ENCODE measurements at regions not wholly inside any gene's neighbourhood (a gene's known extent, or its start where the extent isn't known, plus 50 kb on each side); places are given as distances from the start of the nearest gene placed in this dataset.
"Not testable (repeated sequence)": the region's sequence is repeated elsewhere in the genome, so short reads cannot be mapped to it uniquely, and the experiment has no call there.

DNA sequence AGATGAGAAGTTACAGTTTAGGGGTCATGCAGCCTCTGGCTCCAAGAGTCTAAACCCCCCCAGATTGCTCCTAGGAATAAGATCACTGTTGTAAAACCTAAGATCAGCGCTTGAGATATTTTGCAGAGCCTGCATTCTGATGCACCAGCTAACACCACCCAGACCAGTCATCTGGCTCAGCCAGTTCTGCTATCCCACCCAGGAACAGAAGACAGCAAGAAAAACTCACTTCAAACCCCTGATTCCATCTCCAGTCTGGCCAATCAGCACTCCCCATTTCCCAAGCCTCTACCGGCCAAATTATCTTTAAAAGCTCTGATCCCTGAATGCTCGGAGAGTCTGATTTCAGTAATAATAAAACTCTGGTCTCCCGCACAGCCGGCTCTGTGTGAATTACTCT is 158.6 kb downstream of the ZNF664 start:
- no peak for FAIRE-seq

- no peak for FAIRE-seq
Observed at GRCh38 chr12:124132530-124132929, 159.5 kb downstream of the ZNF664 start.

- no peak for FAIRE-seq
Observed at GRCh38 chr12:124136796-124137195, 158.1 kb upstream of the RFLNA start.

GRCh38 chr12:124140944-124141486 is 153.9 kb upstream of the RFLNA start:
- no peak for FAIRE-seq

GRCh38 chr12:124141611-124142010 is 153.3 kb upstream of the RFLNA start:
- FAIRE-seq = not testable (repeated sequence)

DNA sequence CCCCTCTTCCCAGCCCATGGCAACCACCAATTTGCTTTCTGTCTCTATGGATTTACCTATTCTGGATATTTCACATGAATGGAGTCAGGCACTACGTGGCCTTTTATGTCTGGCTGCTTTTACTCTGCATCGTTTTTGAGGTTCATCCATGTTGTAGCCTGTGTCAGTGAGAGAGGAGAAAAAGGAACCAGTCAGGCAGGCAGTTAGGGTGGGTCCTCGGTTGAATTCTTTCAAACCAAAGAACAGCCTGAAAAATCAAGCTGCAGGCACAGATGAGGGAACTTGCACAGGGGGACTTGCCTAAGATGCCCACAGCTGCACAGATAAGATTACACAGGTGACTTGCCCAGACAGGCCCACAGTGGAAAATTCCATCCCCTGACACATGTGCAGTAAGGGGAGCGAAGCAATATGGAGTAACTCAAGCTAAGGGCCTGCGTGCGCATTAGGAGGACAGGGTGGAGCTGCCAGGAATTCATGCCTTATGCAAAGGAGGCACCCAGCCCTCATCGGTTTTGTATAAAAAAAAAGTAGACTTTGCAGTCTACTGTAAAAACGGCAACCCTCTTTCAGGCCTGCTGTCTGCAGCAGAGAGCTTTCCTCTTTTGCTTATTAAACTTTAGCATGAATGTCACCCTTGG is 152.4 kb upstream of the RFLNA start:
- FAIRE-seq = no peak

DNA sequence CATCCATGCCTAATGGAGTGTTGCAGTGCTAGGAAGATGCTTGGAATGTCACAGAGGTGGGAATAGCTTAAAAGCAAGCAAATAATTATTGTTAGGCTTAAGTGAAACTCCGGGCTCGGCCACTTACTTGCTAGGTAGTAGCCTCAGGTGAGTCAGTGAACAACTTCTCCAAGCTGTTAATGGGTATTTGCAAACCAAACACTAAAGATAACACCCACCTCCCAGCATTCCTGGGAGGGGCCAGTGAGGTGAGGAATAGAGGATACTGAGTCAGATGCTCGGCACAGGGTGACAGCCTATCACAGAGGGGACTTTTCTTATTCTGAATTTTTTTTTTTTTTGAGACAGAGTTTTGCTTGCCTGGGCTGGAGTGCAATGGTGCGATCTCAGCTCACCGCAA is 151.2 kb upstream of the RFLNA start:
- FAIRE-seq = no peak

- no peak for FAIRE-seq
Observed at GRCh38 chr12:124144531-124145194, 150.2 kb upstream of the RFLNA start.

DNA sequence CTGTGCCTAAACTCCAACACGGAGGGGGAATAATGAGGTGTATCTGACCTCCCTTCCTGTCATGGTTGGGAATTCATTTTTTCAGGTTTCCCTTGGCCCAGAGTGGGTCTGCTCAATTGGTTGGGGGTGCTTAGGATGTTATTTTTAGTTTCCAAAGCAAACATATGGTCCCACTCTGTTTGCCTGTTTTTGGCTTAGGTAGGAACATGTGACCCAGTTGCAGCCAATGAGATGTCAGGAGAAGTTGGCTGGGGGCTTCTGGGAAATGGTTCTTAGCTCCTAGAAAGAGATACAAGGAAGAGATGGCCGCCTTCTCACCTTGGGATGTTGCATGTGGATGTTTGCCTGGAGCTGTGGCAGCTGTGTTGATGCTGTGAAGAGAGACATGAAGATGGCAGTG is 147.9 kb upstream of the RFLNA start:
- no peak for FAIRE-seq

DNA sequence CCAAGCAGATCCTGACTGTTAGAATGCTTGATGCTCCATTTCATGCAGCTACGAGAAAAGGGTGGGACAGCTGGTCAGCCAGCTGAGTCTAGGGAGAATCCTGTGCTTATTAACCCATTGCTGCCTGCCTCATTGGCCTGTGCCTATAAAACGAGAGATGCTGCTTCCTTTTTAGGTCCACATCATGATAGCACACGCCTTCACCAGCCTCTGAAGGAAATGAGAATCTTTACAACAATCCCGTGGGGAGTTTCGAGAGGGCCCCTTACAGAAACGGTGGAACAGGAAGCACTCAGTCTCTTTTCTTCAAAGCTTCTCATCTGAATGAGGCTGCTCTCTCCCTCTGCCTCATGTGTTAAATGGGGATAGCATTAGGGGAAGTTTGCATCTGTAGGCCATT is 147.3 kb upstream of the RFLNA start:
- FAIRE-seq = no peak

GRCh38 chr12:124148481-124149273 is 146.2 kb upstream of the RFLNA start:
- no peak for FAIRE-seq

DNA sequence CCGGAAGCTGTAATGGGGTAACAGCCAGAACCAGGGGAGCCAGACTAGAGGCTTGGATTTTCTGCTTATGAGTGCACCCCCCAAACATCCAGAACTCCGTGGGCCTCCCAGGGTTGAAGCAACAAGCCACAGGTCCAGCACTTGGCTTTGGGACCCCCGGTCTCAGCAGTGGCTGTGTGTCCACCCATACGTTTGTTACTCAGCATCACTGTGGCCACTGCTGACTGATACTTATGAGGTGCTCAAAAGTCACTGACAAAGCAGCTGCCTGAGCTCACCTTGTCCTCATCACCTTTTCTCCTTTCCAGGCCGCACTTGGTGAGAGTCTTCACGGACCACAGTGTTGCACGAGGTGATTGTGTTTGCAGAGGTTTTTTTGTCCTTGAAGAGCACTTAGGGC is 145.6 kb upstream of the RFLNA start:
- no peak for FAIRE-seq

DNA sequence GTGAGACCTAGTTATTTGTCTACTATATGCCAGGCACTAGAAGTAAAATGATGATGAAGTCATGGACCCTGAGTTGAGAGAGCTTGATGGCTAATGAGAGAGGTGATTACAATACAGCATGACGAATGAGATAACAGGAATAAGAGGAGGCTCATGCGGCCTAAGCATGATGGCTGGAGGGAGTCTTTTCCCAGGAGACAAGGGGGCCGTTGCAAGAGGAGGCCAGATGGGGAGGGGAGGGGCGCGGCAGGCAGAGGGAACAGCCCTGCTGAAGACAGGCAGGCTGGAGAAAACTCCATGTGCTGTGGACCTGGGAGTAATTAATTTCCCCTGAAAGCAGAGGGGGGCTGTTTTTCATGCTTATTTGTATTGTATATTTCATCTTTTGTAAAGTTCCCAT is 144.7 kb upstream of the RFLNA start:
- no peak for FAIRE-seq

DNA sequence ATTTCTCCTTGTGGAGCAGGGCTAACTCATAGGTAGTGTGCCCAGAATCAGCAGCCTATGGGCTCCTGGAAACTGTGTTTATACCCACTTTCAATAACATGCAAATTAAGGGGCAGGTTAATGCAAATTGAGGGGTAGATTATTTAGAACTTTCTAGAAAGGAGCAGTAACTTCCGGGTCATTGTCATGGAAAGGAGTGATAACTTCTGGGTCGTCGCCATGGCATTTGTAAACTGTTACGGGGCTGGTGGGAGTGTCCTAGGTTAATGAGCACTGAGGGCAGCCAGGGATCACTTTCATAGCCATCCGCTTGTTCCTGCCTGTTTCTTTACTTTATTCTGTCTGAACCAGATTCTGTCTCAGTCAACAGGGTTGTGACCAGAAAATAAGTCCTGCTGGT is 143.3 kb upstream of the RFLNA start:
- no peak for FAIRE-seq

DNA sequence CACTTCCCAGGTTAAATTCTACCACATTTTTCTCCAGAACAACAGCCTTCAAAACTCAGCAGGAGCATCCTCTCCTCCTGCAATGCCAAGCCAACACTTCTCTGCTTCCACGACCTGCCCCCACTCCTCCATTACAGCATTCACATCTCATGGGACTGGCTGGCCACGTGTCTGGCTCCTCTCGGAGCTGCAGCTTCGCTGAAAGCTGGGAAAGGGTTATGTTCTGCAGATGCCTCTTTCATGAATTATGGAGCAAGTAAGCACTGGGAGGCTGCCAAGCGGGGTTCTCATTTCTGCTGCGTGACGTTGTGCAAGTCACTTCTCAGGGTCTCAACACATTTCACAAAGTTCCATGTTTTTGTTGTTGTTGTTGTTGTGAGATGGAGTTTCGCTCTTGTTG is 142.2 kb upstream of the RFLNA start:
- no peak for FAIRE-seq

DNA sequence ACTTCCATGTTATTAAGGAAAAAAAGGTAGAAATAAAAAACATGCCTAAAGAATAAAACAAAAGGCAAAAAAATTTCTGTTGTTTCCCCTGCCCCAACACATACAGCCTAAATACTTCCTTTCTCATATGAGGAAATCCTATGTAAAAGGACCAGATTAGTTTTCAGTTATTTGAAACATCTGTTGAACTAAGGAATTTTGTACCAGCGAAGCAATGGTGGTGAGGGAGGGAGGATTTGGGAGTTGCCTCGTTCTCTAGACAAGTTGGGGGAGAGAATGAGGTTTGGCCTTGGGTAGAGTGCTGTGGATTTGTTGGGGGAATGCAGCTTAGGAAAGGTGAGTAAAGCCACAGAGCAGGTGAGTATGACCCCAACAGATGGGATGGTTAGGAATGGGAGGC is 141.5 kb upstream of the RFLNA start:
- no peak for FAIRE-seq

- no peak for FAIRE-seq
Observed at GRCh38 chr12:124157406-124157805, 137.5 kb upstream of the RFLNA start.

GRCh38 chr12:124159655-124160054 is 135.2 kb upstream of the RFLNA start:
- no peak for FAIRE-seq

- FAIRE-seq = no peak
Observed at GRCh38 chr12:124160097-124160756, 134.7 kb upstream of the RFLNA start.

GRCh38 chr12:124161402-124161801 is 133.5 kb upstream of the RFLNA start:
- FAIRE-seq = not testable (repeated sequence)

DNA sequence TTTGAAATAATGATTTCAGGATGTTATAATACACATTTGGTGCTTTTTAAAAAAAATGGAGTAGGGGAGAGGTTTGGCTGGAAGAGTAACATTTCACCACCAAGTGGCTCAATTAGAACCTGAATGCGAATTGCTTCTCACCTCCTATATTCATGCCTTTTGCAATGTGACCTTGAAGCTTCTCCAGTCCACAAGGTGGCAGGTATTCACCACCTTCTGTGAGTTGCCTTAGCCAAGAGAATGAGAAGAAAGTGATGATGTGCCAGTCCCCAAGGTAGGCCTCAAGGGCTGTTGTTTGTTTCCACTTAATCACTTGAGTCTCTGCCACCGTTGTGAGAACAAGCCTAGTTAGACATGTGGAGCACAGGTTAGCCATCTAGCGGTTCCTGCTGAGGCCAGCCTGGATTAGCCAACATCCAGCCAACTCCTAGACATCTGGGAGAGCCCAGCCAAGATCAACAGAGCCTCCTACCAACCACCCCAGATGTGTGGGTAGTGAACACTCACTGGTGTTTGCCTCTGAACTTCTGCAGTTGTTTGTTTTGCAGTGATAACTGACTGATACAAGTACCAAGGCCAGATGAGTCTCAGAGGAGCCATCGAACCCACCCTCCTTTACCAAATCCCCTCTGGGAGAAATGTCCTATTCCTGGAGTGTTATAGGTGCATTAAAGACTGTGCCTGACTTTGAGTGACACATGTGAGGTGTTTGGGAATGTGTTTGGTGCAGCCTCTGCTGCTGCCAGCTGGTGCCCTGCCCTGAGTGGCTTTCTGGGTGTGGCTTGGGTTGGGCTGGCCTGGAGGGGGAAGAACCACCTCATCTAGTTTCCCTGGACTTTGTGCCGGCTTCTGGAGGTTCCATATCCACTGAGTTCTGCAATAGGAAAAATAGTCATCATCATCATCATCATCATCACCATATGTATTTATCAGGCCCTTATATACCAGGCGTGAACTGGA is 132.5 kb upstream of the RFLNA start:
- FAIRE-seq = no peak

DNA sequence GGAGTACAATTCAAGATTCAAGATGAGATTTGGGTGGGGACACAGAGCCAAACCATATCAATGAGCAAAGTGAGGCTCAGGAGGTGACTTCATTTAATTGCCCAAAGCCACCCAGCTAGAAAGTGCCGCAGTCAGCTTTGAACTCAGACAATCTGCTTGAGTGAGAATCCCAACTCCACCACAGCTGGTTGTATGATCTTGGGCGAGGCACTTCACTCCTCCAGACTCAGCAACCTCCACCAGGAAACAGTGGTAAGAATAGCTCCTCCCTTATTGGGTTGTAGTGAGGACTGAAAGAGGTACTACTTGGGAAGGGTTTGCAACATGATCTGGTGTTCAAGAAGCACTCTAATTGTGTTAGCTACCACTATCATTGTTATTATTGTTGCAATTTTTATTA is 129.2 kb upstream of the RFLNA start:
- FAIRE-seq = no peak
